ENCODE measurements at regions not wholly inside any gene's neighbourhood (a gene's known extent, or its start where the extent isn't known, plus 50 kb on each side); places are given as distances from the start of the nearest gene placed in this dataset.

- TF ChIP-seq POLR2AphosphoS5 (IDR thresholded peaks at IDR 0.05; ENCODE audit: low read depth, low read length), result no peak
- no peak for TF ChIP-seq TAF1 (IDR thresholded peaks at IDR 0.05; ENCODE audit: borderline replicate concordance, insufficient read depth, low read length)
- no peak for TF ChIP-seq REST (IDR thresholded peaks at IDR 0.05; ENCODE audit: insufficient read depth in 1 of 2, low read depth in 2 of 2, low read length in 2 of 2)
- no peak for TF ChIP-seq SIN3A (IDR thresholded peaks at IDR 0.05; ENCODE audit: borderline replicate concordance, insufficient read depth, low read length)
- TF ChIP-seq FOXP2 (optimal IDR thresholded peaks at IDR 0.05; ENCODE audit: borderline replicate concordance, extremely low read depth, extremely low read length, insufficient read depth), result no peak
Measured at GRCh38 chr14:83470959-83471695, 1937.5 kb upstream of the SEL1L start.
